HEK293 (cell line): ENCODE measurements at regions not wholly inside any gene's neighbourhood (a gene's known extent, or its start where the extent isn't known, plus 50 kb on each side); places are given as distances from the start of the nearest gene placed in this dataset.

Experiments
- CTCF ChIA-PET: fragments of 350-600 bp; formaldehyde crosslinking; extraction: SDS; loops from one replicate; lab custom pipeline; 2021; ENCODE audit warnings: antibody characterized with exemption; lab: Yijun Ruan, JAX
- POLR2A ChIA-PET: fragments of 300-600 bp; formaldehyde crosslinking; extraction: SDS; loops from one replicate; lab custom pipeline; 2020; ENCODE audit warnings: antibody characterized with exemption, inconsistent platforms; lab: Yijun Ruan, JAX
- H3K27ac ChIP-seq: fragments of 200-500 bp; sonication (Bioruptor generic); 2 replicates; pipeline ENCODE4 v1.5.1; 2014; ENCODE audit warnings: low read depth, low read length, control low read depth, inconsistent platforms; ENCODE audit errors: extremely low read depth
- H3K36me3 ChIP-seq, 2 experiments: fragments of 200-500 bp in 1 of 2; sonication (Bioruptor generic) in 1 of 2; 1 replicate in 1 of 2; 2 replicates in 1 of 2; pipeline ENCODE4 v1.5.1; 2014 to 2017; ENCODE audit warnings: inconsistent platforms in 2 of 2, low read length in 2 of 2; ENCODE audit not compliant: control insufficient read depth in 2 of 2, insufficient read depth in 1 of 2
- H3K4me1 ChIP-seq: fragments of 200-500 bp; sonication (Bioruptor generic); 2 replicates; pipeline ENCODE4 v1.5.1; 2014; ENCODE audit warnings: mild to moderate bottlenecking, low read length, inconsistent platforms; ENCODE audit not compliant: control insufficient read depth, insufficient read depth
- H3K4me3 ChIP-seq: 2 replicates; pipeline ENCODE4 v1.5.1; 2011; ENCODE audit warnings: low read depth, mild to moderate bottlenecking, control low read depth, low read length, moderate library complexity
- H3K9me3 ChIP-seq: fragments of 200-500 bp; sonication (Bioruptor generic); 2 replicates; pipeline ENCODE4 v1.5.1; 2014; ENCODE audit warnings: low read depth, low read length, inconsistent platforms; ENCODE audit not compliant: control insufficient read depth, insufficient read depth
- BCL11B ChIP-seq: fragments of 450-650 bp; formaldehyde crosslinking; IDR thresholded peaks from 2 replicates; pipeline ENCODE4 v1.5.1; 2016; ENCODE audit warnings: low read depth, missing biosample characterization, missing genetic modification characterization
- MEIS1 ChIP-seq: sonication (generic); formaldehyde crosslinking; IDR thresholded peaks from 2 replicates; pipeline ENCODE4 v1.8.1; 2022; ENCODE audit warnings: missing genetic modification reagents, mild to moderate bottlenecking, borderline replicate concordance
- MYNN ChIP-seq: fragments of 450-650 bp; formaldehyde crosslinking; IDR thresholded peaks from 2 replicates; pipeline ENCODE4 v1.5.1; 2016; ENCODE audit warnings: missing biosample characterization, missing genetic modification characterization, borderline replicate concordance
- OVOL3 ChIP-seq: fragments of 450-650 bp; formaldehyde crosslinking; IDR thresholded peaks from 2 replicates; pipeline ENCODE4 v1.5.1; 2016; ENCODE audit warnings: missing biosample characterization, missing genetic modification characterization
- ZBTB17 ChIP-seq: fragments of 450-650 bp; formaldehyde crosslinking; IDR thresholded peaks from 2 replicates; pipeline ENCODE4 v1.5.1; 2016; ENCODE audit warnings: missing biosample characterization, missing genetic modification characterization
- ZBTB7A ChIP-seq: fragments of 450-650 bp; formaldehyde crosslinking; IDR thresholded peaks from 2 replicates; pipeline ENCODE4 v1.5.1; 2016; ENCODE audit warnings: low read depth, missing biosample characterization, missing genetic modification characterization
- ZFHX2 ChIP-seq: fragments of 450-650 bp; formaldehyde crosslinking; conservative IDR thresholded peaks from 2 replicates; pipeline ENCODE4 v1.5.1; 2016; ENCODE audit warnings: missing biosample characterization, missing genetic modification characterization
- ZFP3 ChIP-seq: fragments of 450-650 bp; formaldehyde crosslinking; IDR thresholded peaks from 2 replicates; pipeline ENCODE4 v1.5.1; 2016; ENCODE audit warnings: low read depth, missing biosample characterization, missing genetic modification characterization
- ZNF132 ChIP-seq: fragments of 450-650 bp; formaldehyde crosslinking; IDR thresholded peaks from 2 replicates; pipeline ENCODE4 v1.5.1; 2017; ENCODE audit warnings: missing biosample characterization, missing genetic modification characterization, borderline replicate concordance
- ZNF138 ChIP-seq: fragments of 450-650 bp; formaldehyde crosslinking; IDR thresholded peaks from 2 replicates; pipeline ENCODE4 v1.5.1; 2016; ENCODE audit warnings: missing biosample characterization, missing genetic modification characterization, borderline replicate concordance
- ZNF341 ChIP-seq: fragments of 450-650 bp; formaldehyde crosslinking; IDR thresholded peaks from 2 replicates; pipeline ENCODE4; 2016; ENCODE audit warnings: low read depth, missing biosample characterization, missing genetic modification characterization
- ZNF473 ChIP-seq: fragments of 450-650 bp; formaldehyde crosslinking; IDR thresholded peaks from 2 replicates; pipeline ENCODE4 v1.5.1; 2017; ENCODE audit warnings: missing biosample characterization, missing genetic modification characterization
- ZNF555 ChIP-seq: fragments of 450-650 bp; formaldehyde crosslinking; conservative IDR thresholded peaks from 2 replicates; pipeline ENCODE4 v1.5.1; 2017; ENCODE audit warnings: missing biosample characterization, mild to moderate bottlenecking, missing genetic modification characterization, inconsistent platforms
- ZNF561 ChIP-seq: fragments of 450-650 bp; IDR thresholded peaks from 2 replicates; pipeline ENCODE4 v1.5.1; 2018; ENCODE audit warnings: missing biosample characterization, missing genetic modification characterization, borderline replicate concordance
- ZNF610 ChIP-seq: fragments of 450-650 bp; formaldehyde crosslinking; IDR thresholded peaks from 2 replicates; pipeline ENCODE4 v1.5.1; 2016; ENCODE audit warnings: missing biosample characterization, missing genetic modification characterization, borderline replicate concordance
- ZNF670 ChIP-seq: fragments of 450-650 bp; formaldehyde crosslinking; IDR thresholded peaks from 2 replicates; pipeline ENCODE4 v1.5.1; 2016; ENCODE audit warnings: missing biosample characterization, missing genetic modification characterization, low read depth
- ZNF677 ChIP-seq: fragments of 450-650 bp; IDR thresholded peaks from 2 replicates; pipeline ENCODE4 v1.5.0; 2018; ENCODE audit warnings: missing biosample characterization, mild to moderate bottlenecking, missing genetic modification characterization, moderate library complexity
- ZNF777 ChIP-seq: fragments of 450-650 bp; formaldehyde crosslinking; IDR thresholded peaks from 2 replicates; pipeline ENCODE4 v1.5.1; 2017; ENCODE audit warnings: missing biosample characterization, missing genetic modification characterization, borderline replicate concordance
- ZNF830 ChIP-seq: fragments of 450-650 bp; IDR thresholded peaks from 2 replicates; pipeline ENCODE4 v1.5.0; 2018; ENCODE audit warnings: missing biosample characterization, missing genetic modification characterization, low read depth, mild to moderate bottlenecking, moderate library complexity
- ZSCAN23 ChIP-seq: fragments of 450-650 bp; formaldehyde crosslinking; IDR thresholded peaks from 2 replicates; pipeline ENCODE4 v1.5.1; 2016; ENCODE audit warnings: missing biosample characterization, missing genetic modification characterization
- ZXDB ChIP-seq: fragments of 450-650 bp; formaldehyde crosslinking; IDR thresholded peaks from 2 replicates; pipeline ENCODE4 v1.5.1; 2016; ENCODE audit warnings: missing biosample characterization, missing genetic modification characterization
- TF ChIP-seq, protein P1 (sequence below): fragments of 450-650 bp; formaldehyde crosslinking; IDR thresholded peaks from 2 replicates; pipeline ENCODE4 v1.5.1; 2017; ENCODE audit warnings: missing biosample characterization, missing genetic modification characterization
- TF ChIP-seq, protein P2 (sequence below): fragments of 450-650 bp; formaldehyde crosslinking; IDR thresholded peaks from 2 replicates; pipeline ENCODE4 v1.5.1; 2016; ENCODE audit warnings: missing biosample characterization, missing genetic modification characterization
- TF ChIP-seq, protein P3 (sequence below): sonication (generic); formaldehyde crosslinking; IDR thresholded peaks from 2 replicates; pipeline ENCODE4 v1.8.1; 2022; ENCODE audit warnings: mild to moderate bottlenecking, moderate library complexity, missing genetic modification reagents
- TF ChIP-seq, protein P4 (sequence below): fragments of 450-650 bp; formaldehyde crosslinking; IDR thresholded peaks from 2 replicates; pipeline ENCODE4 v1.5.1; 2016; ENCODE audit warnings: missing biosample characterization, missing genetic modification characterization
- TF ChIP-seq, protein P5 (sequence below): fragments of 450-650 bp; formaldehyde crosslinking; IDR thresholded peaks from 2 replicates; pipeline ENCODE4 v1.5.1; 2016; ENCODE audit warnings: missing biosample characterization, missing genetic modification characterization
- TF ChIP-seq, protein P6 (sequence below): fragments of 450-650 bp; formaldehyde crosslinking; IDR thresholded peaks from 2 replicates; pipeline ENCODE4 v1.5.1; 2016; ENCODE audit warnings: missing biosample characterization, missing genetic modification characterization

DNA sequence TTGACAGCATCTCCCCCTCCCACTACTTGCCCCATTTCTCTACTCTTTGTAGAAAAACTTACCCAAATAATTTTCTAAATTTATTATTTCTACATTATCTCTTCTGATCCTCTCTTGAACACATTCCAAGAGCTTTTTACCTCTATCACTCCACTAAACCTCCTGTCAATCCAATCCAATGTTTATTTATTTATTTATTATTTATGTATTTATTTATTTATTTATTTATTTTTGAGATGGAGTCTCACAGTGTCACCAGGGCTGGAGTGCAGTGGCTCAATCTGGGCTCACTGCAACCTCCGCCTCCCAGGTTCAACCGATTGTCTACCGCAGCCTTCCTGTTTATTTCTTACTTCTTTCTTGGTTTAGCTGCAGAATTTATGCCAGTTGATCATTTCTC lies 178.5 kb upstream of the GAS1 start (continued):
- TF ChIP-seq ZNF677 (no peak), MEIS1 (CRISPR knock-in tag) (no peak), ZSCAN23 (no peak), ZFHX2 (tag by site-specific recombination) (no peak), ZNF473 (tag by site-specific recombination) (no peak), ZNF561 (no peak), ZFP3 (no peak), ZNF610 (tag by site-specific recombination) (no peak), ZNF830 (tag by site-specific recombination) (no peak), MYNN (tag by site-specific recombination) (no peak), ZNF132 (no peak), OVOL3 (tag by site-specific recombination) (no peak), ZNF341 (tag by site-specific recombination) (peak; percentile 22; the same call in 1 of the 2 replicates), BCL11B (tag by site-specific recombination) (no peak), ZNF138 (no peak), ZNF555 (peak; percentile 85), ZXDB (tag by site-specific recombination) (peak; percentile 54; the same call in 1 of the 2 replicates), ZNF777 (no peak), ZBTB7A (no peak)
- TF ChIP-seq, protein P1, sequence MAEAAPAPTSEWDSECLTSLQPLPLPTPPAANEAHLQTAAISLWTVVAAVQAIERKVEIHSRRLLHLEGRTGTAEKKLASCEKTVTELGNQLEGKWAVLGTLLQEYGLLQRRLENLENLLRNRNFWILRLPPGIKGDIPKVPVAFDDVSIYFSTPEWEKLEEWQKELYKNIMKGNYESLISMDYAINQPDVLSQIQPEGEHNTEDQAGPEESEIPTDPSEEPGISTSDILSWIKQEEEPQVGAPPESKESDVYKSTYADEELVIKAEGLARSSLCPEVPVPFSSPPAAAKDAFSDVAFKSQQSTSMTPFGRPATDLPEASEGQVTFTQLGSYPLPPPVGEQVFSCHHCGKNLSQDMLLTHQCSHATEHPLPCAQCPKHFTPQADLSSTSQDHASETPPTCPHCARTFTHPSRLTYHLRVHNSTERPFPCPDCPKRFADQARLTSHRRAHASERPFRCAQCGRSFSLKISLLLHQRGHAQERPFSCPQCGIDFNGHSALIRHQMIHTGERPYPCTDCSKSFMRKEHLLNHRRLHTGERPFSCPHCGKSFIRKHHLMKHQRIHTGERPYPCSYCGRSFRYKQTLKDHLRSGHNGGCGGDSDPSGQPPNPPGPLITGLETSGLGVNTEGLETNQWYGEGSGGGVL (tag by site-specific recombination): no peak
- TF ChIP-seq, protein P2, sequence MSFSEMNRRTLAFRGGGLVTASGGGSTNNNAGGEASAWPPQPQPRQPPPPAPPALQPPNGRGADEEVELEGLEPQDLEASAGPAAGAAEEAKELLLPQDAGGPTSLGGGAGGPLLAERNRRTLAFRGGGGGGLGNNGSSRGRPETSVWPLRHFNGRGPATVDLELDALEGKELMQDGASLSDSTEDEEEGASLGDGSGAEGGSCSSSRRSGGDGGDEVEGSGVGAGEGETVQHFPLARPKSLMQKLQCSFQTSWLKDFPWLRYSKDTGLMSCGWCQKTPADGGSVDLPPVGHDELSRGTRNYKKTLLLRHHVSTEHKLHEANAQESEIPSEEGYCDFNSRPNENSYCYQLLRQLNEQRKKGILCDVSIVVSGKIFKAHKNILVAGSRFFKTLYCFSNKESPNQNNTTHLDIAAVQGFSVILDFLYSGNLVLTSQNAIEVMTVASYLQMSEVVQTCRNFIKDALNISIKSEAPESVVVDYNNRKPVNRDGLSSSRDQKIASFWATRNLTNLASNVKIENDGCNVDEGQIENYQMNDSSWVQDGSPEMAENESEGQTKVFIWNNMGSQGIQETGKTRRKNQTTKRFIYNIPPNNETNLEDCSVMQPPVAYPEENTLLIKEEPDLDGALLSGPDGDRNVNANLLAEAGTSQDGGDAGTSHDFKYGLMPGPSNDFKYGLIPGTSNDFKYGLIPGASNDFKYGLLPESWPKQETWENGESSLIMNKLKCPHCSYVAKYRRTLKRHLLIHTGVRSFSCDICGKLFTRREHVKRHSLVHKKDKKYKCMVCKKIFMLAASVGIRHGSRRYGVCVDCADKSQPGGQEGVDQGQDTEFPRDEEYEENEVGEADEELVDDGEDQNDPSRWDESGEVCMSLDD (tag by site-specific recombination): no peak
- TF ChIP-seq, protein P3, sequence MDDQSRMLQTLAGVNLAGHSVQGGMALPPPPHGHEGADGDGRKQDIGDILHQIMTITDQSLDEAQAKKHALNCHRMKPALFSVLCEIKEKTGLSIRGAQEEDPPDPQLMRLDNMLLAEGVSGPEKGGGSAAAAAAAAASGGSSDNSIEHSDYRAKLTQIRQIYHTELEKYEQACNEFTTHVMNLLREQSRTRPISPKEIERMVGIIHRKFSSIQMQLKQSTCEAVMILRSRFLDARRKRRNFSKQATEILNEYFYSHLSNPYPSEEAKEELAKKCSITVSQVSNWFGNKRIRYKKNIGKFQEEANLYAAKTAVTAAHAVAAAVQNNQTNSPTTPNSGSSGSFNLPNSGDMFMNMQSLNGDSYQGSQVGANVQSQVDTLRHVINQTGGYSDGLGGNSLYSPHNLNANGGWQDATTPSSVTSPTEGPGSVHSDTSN (CRISPR knock-in tag): no peak

DNA sequence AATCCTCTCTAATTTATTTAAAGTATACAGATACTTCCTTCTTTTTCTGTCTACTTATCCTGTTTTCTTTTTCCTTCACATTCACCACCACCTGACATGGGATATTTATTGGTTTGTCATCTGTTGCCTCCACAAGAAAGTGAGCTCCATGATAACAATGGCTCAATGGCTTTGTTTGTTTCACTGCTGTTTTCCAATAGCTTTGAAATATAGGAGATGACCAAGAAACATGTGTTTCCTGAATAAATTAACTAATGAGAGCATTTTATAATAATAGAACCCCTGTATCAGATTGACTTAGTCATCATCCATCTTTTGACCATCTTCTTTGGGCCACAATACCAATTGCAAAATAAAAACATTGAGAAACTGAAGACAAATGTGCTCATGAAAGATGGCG lies 180.2 kb upstream of the GAS1 start:
- Histone ChIP-seq H3K36me3 (no peaks in the 10 kb centered on the region), H3K4me1 (no peaks in the 10 kb centered on the region), H3K9me3 (no peaks in the 10 kb centered on the region), H3K27ac (no peak overlapping the region), H3K4me3 (no peak overlapping the region)
- ChIA-PET CTCF (interaction anchor here (0.8 kb wide), 1 partner anchor 52 kb away, joined by 3 read pairs; no protein-coding TSS in a partner anchor), POLR2A (no interaction called here)
- TF ChIP-seq, protein P4, sequence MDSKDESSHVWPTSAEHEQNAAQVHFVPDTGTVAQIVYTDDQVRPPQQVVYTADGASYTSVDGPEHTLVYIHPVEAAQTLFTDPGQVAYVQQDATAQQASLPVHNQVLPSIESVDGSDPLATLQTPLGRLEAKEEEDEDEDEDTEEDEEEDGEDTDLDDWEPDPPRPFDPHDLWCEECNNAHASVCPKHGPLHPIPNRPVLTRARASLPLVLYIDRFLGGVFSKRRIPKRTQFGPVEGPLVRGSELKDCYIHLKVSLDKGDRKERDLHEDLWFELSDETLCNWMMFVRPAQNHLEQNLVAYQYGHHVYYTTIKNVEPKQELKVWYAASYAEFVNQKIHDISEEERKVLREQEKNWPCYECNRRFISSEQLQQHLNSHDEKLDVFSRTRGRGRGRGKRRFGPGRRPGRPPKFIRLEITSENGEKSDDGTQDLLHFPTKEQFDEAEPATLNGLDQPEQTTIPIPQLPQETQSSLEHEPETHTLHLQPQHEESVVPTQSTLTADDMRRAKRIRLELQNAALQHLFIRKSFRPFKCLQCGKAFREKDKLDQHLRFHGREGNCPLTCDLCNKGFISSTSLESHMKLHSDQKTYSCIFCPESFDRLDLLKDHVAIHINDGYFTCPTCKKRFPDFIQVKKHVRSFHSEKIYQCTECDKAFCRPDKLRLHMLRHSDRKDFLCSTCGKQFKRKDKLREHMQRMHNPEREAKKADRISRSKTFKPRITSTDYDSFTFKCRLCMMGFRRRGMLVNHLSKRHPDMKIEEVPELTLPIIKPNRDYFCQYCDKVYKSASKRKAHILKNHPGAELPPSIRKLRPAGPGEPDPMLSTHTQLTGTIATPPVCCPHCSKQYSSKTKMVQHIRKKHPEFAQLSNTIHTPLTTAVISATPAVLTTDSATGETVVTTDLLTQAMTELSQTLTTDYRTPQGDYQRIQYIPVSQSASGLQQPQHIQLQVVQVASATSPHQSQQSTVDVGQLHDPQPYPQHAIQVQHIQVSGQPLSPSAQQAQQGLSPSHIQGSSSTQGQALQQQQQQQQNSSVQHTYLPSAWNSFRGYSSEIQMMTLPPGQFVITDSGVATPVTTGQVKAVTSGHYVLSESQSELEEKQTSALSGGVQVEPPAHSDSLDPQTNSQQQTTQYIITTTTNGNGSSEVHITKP (tag by site-specific recombination): no peak
- TF ChIP-seq, protein P5, sequence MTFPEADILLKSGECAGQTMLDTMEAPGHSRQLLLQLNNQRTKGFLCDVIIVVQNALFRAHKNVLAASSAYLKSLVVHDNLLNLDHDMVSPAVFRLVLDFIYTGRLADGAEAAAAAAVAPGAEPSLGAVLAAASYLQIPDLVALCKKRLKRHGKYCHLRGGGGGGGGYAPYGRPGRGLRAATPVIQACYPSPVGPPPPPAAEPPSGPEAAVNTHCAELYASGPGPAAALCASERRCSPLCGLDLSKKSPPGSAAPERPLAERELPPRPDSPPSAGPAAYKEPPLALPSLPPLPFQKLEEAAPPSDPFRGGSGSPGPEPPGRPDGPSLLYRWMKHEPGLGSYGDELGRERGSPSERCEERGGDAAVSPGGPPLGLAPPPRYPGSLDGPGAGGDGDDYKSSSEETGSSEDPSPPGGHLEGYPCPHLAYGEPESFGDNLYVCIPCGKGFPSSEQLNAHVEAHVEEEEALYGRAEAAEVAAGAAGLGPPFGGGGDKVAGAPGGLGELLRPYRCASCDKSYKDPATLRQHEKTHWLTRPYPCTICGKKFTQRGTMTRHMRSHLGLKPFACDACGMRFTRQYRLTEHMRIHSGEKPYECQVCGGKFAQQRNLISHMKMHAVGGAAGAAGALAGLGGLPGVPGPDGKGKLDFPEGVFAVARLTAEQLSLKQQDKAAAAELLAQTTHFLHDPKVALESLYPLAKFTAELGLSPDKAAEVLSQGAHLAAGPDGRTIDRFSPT (tag by site-specific recombination): no peak
- TF ChIP-seq, protein P6, sequence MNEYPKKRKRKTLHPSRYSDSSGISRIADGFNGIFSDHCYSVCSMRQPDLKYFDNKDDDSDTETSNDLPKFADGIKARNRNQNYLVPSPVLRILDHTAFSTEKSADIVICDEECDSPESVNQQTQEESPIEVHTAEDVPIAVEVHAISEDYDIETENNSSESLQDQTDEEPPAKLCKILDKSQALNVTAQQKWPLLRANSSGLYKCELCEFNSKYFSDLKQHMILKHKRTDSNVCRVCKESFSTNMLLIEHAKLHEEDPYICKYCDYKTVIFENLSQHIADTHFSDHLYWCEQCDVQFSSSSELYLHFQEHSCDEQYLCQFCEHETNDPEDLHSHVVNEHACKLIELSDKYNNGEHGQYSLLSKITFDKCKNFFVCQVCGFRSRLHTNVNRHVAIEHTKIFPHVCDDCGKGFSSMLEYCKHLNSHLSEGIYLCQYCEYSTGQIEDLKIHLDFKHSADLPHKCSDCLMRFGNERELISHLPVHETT (tag by site-specific recombination): no peak
- no peak for TF ChIP-seq ZNF670 (tag by site-specific recombination)
- no peak for TF ChIP-seq ZBTB17 (tag by site-specific recombination)
